ENCODE measurements at regions not wholly inside any gene's neighbourhood (a gene's known extent, or its start where the extent isn't known, plus 50 kb on each side); places are given as distances from the start of the nearest gene placed in this dataset.

DNA sequence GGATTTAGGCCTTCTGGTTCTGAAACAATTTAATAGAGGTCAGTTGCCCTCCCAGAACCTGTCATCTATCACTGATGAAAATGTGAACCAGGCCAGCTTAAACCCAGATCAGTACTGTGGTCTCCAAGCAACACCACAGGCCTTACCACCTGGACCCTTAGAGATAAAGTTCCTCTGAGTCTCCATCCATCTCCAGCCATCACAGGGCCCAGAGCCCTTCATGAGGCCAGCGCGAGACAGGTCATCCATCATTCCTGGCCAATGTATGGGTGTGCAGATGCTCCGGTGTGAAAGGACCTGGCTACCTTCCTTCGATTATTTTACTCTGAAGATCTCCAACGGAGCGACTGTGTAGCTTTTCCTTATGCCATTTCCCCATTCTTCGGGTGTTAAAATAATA, 322.7 kb upstream of the SOX11 start:
- TF ChIP-seq, protein P1, sequence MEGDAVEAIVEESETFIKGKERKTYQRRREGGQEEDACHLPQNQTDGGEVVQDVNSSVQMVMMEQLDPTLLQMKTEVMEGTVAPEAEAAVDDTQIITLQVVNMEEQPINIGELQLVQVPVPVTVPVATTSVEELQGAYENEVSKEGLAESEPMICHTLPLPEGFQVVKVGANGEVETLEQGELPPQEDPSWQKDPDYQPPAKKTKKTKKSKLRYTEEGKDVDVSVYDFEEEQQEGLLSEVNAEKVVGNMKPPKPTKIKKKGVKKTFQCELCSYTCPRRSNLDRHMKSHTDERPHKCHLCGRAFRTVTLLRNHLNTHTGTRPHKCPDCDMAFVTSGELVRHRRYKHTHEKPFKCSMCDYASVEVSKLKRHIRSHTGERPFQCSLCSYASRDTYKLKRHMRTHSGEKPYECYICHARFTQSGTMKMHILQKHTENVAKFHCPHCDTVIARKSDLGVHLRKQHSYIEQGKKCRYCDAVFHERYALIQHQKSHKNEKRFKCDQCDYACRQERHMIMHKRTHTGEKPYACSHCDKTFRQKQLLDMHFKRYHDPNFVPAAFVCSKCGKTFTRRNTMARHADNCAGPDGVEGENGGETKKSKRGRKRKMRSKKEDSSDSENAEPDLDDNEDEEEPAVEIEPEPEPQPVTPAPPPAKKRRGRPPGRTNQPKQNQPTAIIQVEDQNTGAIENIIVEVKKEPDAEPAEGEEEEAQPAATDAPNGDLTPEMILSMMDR (IDR thresholded peaks at IDR 0.05): no peak
- no peak for TF ChIP-seq NR3C1 (IDR thresholded peaks at IDR 0.05)
- no peak for TF ChIP-seq RNF2 (IDR thresholded peaks at IDR 0.05; ENCODE audit: borderline replicate concordance, low read depth)
- no peak for TF ChIP-seq POLR2AphosphoS2 (conservative IDR thresholded peaks at IDR 0.05; ENCODE audit: low read length)
- no peak for TF ChIP-seq SMC3 (IDR thresholded peaks at IDR 0.05)
- no peak for TF ChIP-seq MAZ (IDR thresholded peaks at IDR 0.05; ENCODE audit: borderline replicate concordance, low read depth, low read length)
- TF ChIP-seq EP300 (IDR thresholded peaks at IDR 0.05): no peak
- TF ChIP-seq CHD2 (IDR thresholded peaks at IDR 0.05; ENCODE audit: low read length, partially characterized antibody): no peak
- no peak for TF ChIP-seq MAFK (IDR thresholded peaks at IDR 0.05; ENCODE audit: partially characterized antibody)
- no peak for TF ChIP-seq RAD21 (conservative IDR thresholded peaks at IDR 0.05 in 1 of 2, IDR thresholded peaks at IDR 0.05 in 1 of 2)
